K562 (cell line): ENCODE measurements at regions not wholly inside any gene's neighbourhood (a gene's known extent, or its start where the extent isn't known, plus 50 kb on each side); places are given as distances from the start of the nearest gene placed in this dataset.

Source experiments
- C11orf30 ChIP-seq: fragments of 450-650 bp; IDR thresholded peaks from 2 replicates; pipeline ENCODE4 v1.6.1; 2016; ENCODE audit warnings: low read depth, mild to moderate bottlenecking
- CCNT2 ChIP-seq: IDR thresholded peaks from 2 replicates; pipeline ENCODE4 v1.6.1; 2011; ENCODE audit warnings: borderline replicate concordance, low read depth, mild to moderate bottlenecking, moderate library complexity, mixed read lengths, low read length; ENCODE audit not compliant: insufficient read length; ENCODE audit errors: extremely low read depth
- FOXJ3 ChIP-seq: sonication (generic); formaldehyde crosslinking; IDR thresholded peaks from 2 replicates; pipeline ENCODE4 v1.4.0; 2020; ENCODE audit warnings: mild to moderate bottlenecking, missing genetic modification reagents
- MAFG ChIP-seq: fragments of 450-650 bp; conservative IDR thresholded peaks from 2 replicates; pipeline ENCODE4 v1.6.1; 2016; ENCODE audit warnings: missing genetic modification characterization, missing compliant biosample characterization
- NFIC ChIP-seq: fragments of 450-650 bp; IDR thresholded peaks from 2 replicates; pipeline ENCODE4 v1.6.1; 2017; ENCODE audit warnings: mild to moderate bottlenecking, inconsistent platforms
- PCBP2 ChIP-seq: fragments of 200-400 bp; formaldehyde crosslinking; IDR thresholded peaks from 2 replicates; pipeline ENCODE4 v1.6.1; 2018; ENCODE audit warnings: low read length, low read depth, mild to moderate bottlenecking, moderate library complexity; ENCODE audit not compliant: poor library complexity, severe bottlenecking
- POLR2G ChIP-seq: fragments of 200-400 bp; formaldehyde crosslinking; IDR thresholded peaks from 2 replicates; pipeline ENCODE4 v1.6.1; 2017; ENCODE audit warnings: low read depth, mild to moderate bottlenecking, antibody characterized with exemption, low read length, moderate library complexity
- RFX1 ChIP-seq: fragments of 450-650 bp; IDR thresholded peaks from 2 replicates; pipeline ENCODE4 v1.6.1; 2016; ENCODE audit warnings: mild to moderate bottlenecking, moderate library complexity
- SETDB1 ChIP-seq: IDR thresholded peaks from one replicate; pipeline ENCODE4 v1.6.1; 2012; ENCODE audit warnings: low read length, control low read depth, inconsistent platforms
- TAF15 ChIP-seq: fragments of 200-400 bp; formaldehyde crosslinking; IDR thresholded peaks from 2 replicates; pipeline ENCODE4 v1.6.1; 2017; ENCODE audit warnings: mild to moderate bottlenecking, low read depth, low read length, moderate library complexity
- ZBTB1 ChIP-seq: sonication (generic); formaldehyde crosslinking; IDR thresholded peaks from 2 replicates; pipeline ENCODE4 v1.8.1; 2023; ENCODE audit warnings: missing genetic modification reagents, low read depth, mild to moderate bottlenecking, borderline replicate concordance
- ZNF143 ChIP-seq: sonication (generic); formaldehyde crosslinking; IDR thresholded peaks from 2 replicates; pipeline ENCODE4 v1.9.0; 2022; ENCODE audit warnings: mild to moderate bottlenecking, missing genetic modification reagents
- ZNF174 ChIP-seq: fragments of 250-450 bp; sonication (Bioruptor Pico); IDR thresholded peaks from 2 replicates; pipeline ENCODE4 v1.4.0; 2020; ENCODE audit warnings: mild to moderate bottlenecking
- ZNF384 ChIP-seq: IDR thresholded peaks from 2 replicates; pipeline ENCODE4 v1.6.1; 2012; ENCODE audit warnings: low read depth, low read length, improper control_type of control experiment
- ZNF431 ChIP-seq: sonication (generic); formaldehyde crosslinking; IDR thresholded peaks from 2 replicates; pipeline ENCODE4 v1.8.0; 2022; ENCODE audit warnings: mild to moderate bottlenecking, missing genetic modification reagents
- TF ChIP-seq, protein P1 (sequence below): fragments of 450-650 bp; IDR thresholded peaks from 2 replicates; pipeline ENCODE4 v1.7.1; 2018; ENCODE audit warnings: mild to moderate bottlenecking, low read depth; ENCODE audit not compliant: partially characterized antibody
- TF ChIP-seq, protein P2 (sequence below): sonication (generic); formaldehyde crosslinking; IDR thresholded peaks from 2 replicates; pipeline ENCODE4 v1.9.0; 2022; ENCODE audit warnings: mild to moderate bottlenecking, missing genetic modification reagents
- TF ChIP-seq, protein P3 (sequence below): fragments of 250-450 bp; sonication (Bioruptor Pico); IDR thresholded peaks from 2 replicates; pipeline ENCODE4 v1.4.0; 2020
- TF ChIP-seq, protein P4 (sequence below): fragments of 450-650 bp; IDR thresholded peaks from 2 replicates; pipeline ENCODE4 v1.6.1; 2017; ENCODE audit warnings: antibody characterized with exemption, mild to moderate bottlenecking

DNA sequence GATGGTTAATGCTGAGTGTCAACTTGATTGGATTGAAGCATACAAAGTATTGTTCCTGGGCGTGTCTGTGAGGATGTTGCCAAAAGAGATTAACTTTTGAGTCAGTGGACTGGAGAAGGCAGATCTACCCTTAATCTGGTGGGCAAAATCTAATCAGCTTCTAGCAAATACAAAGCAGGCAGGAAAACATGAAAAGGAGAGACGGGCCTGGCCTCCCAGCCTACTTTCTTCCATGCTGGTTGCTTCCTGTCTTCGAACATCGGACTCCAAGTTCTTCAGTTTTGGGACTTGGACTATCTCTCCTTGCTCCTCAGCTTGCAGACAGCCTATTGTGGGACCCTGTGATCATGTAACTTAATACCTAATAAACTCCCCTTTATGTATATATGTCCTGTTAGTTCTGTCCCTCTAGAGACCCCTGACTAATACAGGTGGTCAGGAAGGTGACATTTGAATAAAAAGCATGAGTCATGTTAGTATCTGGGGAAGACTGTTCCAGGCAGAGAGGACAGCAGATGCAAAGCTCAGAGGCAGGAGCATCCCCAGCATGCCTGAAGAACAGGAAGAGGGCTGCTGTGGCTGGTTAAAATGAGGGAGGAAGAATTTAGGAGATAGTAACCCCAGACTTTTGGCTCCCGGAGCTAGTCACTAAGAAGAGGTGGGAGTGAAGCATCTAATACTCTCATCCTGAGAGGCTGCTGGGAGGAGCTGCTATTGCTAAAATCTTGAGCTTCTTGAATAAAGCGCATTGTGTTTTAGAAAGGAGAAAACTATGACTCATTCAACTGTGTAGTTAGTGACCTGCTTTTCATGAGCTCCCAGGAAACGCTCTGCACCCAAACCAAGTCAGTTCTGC is 207.4 kb upstream of the HES1 start (continued):
- TF ChIP-seq, protein P1, sequence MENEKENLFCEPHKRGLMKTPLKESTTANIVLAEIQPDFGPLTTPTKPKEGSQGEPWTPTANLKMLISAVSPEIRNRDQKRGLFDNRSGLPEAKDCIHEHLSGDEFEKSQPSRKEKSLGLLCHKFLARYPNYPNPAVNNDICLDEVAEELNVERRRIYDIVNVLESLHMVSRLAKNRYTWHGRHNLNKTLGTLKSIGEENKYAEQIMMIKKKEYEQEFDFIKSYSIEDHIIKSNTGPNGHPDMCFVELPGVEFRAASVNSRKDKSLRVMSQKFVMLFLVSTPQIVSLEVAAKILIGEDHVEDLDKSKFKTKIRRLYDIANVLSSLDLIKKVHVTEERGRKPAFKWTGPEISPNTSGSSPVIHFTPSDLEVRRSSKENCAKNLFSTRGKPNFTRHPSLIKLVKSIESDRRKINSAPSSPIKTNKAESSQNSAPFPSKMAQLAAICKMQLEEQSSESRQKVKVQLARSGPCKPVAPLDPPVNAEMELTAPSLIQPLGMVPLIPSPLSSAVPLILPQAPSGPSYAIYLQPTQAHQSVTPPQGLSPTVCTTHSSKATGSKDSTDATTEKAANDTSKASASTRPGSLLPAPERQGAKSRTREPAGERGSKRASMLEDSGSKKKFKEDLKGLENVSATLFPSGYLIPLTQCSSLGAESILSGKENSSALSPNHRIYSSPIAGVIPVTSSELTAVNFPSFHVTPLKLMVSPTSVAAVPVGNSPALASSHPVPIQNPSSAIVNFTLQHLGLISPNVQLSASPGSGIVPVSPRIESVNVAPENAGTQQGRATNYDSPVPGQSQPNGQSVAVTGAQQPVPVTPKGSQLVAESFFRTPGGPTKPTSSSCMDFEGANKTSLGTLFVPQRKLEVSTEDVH = no peak
- peak; percentile 80 for TF ChIP-seq NFIC
- TF ChIP-seq, protein P2, sequence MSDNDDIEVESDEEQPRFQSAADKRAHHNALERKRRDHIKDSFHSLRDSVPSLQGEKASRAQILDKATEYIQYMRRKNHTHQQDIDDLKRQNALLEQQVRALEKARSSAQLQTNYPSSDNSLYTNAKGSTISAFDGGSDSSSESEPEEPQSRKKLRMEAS (CRISPR knock-in tag) = no peak
- TF ChIP-seq ZNF384 = no peak
- TF ChIP-seq, protein P3, sequence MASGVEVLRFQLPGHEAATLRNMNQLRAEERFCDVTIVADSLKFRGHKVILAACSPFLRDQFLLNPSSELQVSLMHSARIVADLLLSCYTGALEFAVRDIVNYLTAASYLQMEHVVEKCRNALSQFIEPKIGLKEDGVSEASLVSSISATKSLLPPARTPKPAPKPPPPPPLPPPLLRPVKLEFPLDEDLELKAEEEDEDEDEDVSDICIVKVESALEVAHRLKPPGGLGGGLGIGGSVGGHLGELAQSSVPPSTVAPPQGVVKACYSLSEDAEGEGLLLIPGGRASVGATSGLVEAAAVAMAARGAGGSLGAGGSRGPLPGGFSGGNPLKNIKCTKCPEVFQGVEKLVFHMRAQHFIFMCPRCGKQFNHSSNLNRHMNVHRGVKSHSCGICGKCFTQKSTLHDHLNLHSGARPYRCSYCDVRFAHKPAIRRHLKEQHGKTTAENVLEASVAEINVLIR = no peak
- TF ChIP-seq CCNT2 = peak; percentile 55
- TF ChIP-seq ZNF143 (CRISPR knock-in tag) = no peak
- TF ChIP-seq, protein P4, sequence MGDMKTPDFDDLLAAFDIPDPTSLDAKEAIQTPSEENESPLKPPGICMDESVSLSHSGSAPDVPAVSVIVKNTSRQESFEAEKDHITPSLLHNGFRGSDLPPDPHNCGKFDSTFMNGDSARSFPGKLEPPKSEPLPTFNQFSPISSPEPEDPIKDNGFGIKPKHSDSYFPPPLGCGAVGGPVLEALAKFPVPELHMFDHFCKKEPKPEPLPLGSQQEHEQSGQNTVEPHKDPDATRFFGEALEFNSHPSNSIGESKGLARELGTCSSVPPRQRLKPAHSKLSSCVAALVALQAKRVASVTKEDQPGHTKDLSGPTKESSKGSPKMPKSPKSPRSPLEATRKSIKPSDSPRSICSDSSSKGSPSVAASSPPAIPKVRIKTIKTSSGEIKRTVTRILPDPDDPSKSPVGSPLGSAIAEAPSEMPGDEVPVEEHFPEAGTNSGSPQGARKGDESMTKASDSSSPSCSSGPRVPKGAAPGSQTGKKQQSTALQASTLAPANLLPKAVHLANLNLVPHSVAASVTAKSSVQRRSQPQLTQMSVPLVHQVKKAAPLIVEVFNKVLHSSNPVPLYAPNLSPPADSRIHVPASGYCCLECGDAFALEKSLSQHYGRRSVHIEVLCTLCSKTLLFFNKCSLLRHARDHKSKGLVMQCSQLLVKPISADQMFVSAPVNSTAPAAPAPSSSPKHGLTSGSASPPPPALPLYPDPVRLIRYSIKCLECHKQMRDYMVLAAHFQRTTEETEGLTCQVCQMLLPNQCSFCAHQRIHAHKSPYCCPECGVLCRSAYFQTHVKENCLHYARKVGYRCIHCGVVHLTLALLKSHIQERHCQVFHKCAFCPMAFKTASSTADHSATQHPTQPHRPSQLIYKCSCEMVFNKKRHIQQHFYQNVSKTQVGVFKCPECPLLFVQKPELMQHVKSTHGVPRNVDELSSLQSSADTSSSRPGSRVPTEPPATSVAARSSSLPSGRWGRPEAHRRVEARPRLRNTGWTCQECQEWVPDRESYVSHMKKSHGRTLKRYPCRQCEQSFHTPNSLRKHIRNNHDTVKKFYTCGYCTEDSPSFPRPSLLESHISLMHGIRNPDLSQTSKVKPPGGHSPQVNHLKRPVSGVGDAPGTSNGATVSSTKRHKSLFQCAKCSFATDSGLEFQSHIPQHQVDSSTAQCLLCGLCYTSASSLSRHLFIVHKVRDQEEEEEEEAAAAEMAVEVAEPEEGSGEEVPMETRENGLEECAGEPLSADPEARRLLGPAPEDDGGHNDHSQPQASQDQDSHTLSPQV = peak; percentile 64
- TF ChIP-seq PCBP2 = no peak
- TF ChIP-seq FOXJ3 (CRISPR knock-in tag) = no peak
- no peak for TF ChIP-seq ZBTB1 (CRISPR knock-in tag)
- no peak for TF ChIP-seq POLR2G
- no peak for TF ChIP-seq SETDB1
- TF ChIP-seq ZNF431 (CRISPR knock-in tag) = 0 out of 2 replicates have a peak, but pooled peaks have one; percentile 31
- TF ChIP-seq MAFG (tag) = 0 out of 2 replicates have a peak, but pooled peaks have one; percentile 26
- TF ChIP-seq C11orf30 = no peak; the same call in 1 of the 2 replicates
- TF ChIP-seq RFX1 = no peak
- TF ChIP-seq TAF15 = no peak
- no peak for TF ChIP-seq ZNF174 (CRISPR knock-in tag)
